ENCODE measurements at regions not wholly inside any gene's neighbourhood (a gene's known extent, or its start where the extent isn't known, plus 50 kb on each side); places are given as distances from the start of the nearest gene placed in this dataset.
"Not testable (repeated sequence)": the region's sequence is repeated elsewhere in the genome, so short reads cannot be mapped to it uniquely, and the experiment has no call there.

DNA sequence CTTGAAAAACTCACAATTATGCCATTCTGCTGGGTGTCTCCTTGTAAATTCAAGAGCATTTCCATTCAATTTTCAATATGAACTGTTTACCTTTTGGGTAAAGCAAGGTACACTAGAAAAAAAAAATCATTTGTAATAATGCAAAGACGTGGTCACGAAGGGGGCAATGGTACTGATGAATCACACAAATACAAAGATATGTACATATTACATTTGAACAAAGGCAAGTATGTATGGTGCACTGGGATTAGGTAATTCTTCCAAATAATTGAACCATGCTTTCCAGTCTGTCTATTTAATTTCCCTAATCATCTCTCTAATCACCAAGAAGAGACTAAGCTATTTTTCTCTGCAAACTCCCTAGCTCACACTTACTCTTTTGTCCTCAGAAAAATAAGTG lies 63.4 kb upstream of the RNF38 start:
- no peak for DNase-seq

DNA sequence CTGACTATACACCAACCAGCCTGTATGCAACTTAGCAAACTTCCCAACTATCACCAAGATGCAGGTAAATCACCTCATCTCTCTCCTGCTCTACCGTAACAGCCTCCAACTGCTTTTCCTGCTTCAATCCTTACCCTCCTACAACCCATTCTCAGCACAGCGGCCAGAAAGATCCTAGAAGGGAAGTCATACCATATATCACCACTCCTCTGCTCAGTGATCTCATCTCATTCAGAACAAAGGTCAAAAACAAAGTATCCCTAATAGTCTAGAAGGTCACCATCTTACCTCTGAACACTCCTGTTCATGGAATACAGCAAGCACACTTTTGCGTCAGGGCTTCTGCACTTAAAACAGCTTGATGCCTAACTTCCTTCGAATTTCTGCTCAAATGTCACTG lies 62.2 kb upstream of the RNF38 start:
- DNase-seq, result no peak

DNA sequence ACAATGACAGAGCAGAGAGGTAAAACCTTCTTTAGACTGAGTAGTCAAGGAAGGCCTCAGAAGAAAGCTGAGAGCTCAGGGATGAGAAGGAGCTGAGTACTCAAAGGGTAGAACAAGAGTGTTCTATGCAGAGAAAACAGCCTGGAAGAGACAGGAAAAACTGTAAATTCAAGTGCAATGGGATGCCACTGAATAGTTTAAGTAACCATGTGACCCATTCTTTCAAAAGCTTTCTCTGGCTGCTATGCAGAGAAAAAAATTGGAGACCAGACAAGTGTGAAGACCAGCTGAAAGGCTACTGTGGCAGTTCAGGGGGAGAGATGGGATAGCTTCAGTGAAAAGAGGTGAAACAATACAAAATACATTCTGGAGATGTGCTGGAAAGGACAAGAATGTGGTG lies 61.3 kb upstream of the RNF38 start:
- peak in 2 of 56 donors; percentile 3 to 8 for DNase-seq

DNA sequence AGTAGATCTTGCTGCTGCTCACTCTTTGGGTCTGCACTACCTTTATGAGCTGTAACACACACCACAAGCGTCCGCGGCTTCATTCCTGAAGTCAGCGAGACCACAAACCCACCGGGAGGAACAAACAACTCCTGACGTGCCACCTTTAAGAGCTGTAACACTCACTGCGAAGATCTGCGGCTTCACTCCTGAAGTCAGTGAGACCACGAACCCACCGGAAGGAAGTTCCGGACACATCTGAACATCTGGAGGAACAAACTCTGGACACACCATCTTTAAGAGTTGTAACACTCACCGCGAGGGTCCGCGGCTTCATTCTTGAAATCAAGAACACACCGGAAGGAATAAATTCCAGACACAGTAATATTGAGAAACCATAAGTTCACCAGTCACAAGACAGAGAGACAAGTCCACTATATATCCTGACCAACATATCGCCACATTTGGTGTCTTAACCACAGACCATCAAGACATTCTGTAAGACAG lies 58.4 kb upstream of the RNF38 start:
- not testable (repeated sequence) for DNase-seq

DNA sequence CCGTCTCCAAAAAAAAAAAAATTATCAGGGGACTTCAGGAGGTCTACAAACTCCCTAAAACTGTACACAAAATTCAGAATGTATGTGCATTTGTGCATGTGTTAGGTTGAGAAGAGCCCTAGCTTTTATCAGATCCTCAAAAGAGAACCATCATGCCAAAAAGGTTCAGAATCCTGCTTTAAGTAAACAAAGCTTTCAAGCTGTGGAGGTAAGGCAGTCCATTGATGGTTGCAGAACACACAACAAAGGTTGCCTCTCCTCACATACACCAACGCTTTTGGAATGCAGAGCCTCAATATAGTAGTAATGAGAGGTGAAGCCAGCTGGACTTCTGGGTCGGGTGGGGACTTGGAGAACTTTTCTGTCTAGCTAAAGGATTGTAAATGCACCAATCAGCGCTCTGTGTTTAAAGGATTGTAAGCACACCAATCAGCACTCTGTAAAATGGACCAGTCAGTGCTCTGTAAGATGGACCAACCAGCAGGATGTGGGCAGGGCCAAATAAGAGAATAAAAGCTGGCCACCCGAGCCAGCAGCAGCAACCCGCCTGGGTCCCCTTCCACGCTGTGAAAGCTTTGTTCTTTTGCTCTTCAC lies 57.9 kb upstream of the RNF38 start:
- DNase-seq, result no peak

DNA sequence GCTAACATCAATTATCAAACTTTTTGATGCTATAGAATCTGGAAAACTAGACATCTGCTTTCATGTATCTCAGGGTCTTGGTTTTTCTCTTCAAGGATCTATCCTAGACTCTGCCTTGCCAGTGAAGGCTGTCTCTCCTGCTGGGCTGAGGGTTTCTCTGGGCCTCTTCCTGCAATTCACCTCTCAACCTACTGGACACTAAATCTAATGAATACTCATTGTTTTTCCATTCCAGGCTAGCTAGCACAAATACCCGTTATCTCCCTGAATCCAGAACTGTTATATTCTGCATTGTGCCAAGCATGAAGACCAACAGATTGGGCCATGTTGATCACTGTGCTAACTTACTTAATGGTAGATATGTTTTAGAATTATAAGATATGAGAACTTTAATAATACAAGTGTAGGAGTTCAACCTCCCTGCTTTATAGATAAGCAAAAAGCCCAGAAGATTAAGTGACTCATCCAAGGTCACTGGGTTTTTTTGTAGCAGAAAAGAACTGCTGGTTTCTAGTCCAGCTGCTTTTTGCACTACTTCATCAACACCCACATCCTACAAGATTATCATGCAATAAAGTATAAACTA lies 56.5 kb upstream of the RNF38 start:
- no peak for DNase-seq

DNA sequence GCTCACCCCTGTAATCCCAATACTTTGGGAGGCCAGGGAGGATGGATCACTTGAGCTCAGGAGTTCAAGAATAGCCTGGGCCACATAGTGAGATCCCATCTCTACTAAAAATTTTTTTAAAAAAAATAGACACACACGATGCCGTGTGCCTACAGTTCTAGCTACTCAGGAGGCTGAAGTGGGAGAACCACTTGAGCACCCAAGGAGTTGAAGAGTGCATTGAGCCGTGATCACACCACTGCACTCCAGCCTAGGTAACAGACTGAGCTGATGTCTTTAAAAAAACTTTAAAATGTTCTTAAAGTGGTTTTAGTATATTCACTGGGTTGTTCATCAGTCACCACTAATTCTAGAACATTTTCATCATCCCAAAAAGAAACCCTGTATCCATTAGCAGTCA lies 51.9 kb upstream of the RNF38 start:
- no peak for DNase-seq

DNA sequence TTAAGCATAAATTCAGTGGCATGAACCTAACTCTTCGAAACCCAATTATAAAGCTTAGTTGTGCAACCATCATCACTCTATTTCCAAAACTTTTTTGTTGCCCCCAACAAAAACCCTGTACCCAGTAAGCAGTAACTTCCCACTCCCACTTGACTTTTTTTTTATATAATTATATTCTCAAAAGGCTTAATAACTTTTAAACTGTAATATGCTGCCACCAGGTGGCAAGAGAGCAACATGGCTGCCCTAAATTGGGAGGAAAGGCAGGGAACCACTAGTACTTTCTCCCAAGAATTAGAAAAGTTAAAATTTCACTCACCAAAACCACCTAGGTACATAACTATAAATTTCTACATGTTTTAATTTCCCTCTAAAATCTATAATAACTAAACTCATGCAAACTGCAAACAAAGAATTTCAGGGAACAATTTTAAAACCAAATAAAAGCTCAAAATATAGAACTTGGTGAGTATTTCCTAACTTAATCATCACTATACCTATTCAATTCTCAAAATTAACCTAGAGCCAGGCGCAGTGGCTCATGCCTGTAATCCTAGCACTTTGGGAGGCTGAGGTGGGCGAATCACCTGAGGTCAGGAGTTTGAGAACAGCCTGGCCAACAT lies 50.2 kb upstream of the RNF38 start:
- DNase-seq, result peak in 15 of 56 donors; percentile 2 to 59 (median 13)

Data from nucleus accumbens (tissue), 56 donors.